ENCODE measurements at regions not wholly inside any gene's neighbourhood (a gene's known extent, or its start where the extent isn't known, plus 50 kb on each side); places are given as distances from the start of the nearest gene placed in this dataset.

DNA sequence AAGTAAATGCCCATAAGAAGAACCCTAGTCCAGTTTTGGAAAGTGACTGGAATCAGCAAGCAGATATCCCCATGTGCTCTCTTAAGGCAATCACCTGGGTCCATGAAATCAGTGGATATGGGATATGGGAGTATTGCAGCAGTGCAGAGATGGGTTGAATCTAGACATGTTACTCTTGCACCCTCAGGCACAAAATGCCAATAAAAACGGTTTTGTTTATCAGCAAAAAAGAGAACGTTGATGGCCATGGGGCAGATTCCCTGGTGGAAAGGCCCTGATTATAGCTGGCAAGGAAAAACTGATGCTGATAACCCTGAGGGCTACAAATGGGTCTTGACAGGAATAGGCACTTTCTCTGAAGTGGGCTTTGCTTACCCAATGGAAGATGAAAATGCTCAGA is 380.2 kb upstream of the SEMA6D start:
- ATAC-seq (ENCODE audit: poor library complexity) (no peak), DNase-seq (no peak)
- no peaks in the 10 kb centered on the region for H3K4me1 ChIP-seq (ENCODE audit: insufficient read depth, low read length)
- intact Hi-C loops (cut with DNase I, micrococcal nuclease) = no loop called here
- no peaks in the 10 kb centered on the region for H3K36me3 Mint-ChIP-seq (ENCODE audit: low read depth)
- no peak overlapping the region for H3K27ac Mint-ChIP-seq
- CTCF ChIA-PET = no interaction called here
- no peak overlapping the region for H3K4me3 Mint-ChIP-seq
- H3K27me3 Mint-ChIP-seq = no peaks in the 10 kb centered on the region
- TF ChIP-seq, protein P1, sequence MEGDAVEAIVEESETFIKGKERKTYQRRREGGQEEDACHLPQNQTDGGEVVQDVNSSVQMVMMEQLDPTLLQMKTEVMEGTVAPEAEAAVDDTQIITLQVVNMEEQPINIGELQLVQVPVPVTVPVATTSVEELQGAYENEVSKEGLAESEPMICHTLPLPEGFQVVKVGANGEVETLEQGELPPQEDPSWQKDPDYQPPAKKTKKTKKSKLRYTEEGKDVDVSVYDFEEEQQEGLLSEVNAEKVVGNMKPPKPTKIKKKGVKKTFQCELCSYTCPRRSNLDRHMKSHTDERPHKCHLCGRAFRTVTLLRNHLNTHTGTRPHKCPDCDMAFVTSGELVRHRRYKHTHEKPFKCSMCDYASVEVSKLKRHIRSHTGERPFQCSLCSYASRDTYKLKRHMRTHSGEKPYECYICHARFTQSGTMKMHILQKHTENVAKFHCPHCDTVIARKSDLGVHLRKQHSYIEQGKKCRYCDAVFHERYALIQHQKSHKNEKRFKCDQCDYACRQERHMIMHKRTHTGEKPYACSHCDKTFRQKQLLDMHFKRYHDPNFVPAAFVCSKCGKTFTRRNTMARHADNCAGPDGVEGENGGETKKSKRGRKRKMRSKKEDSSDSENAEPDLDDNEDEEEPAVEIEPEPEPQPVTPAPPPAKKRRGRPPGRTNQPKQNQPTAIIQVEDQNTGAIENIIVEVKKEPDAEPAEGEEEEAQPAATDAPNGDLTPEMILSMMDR (IDR thresholded peaks at IDR 0.05) = no peak
- H3K27me3 ChIP-seq (ENCODE audit: control insufficient read depth in 1 of 2, insufficient read depth in 2 of 2, low read length in 2 of 2) = no peaks in the 10 kb centered on the region
- H3K4me3 ChIP-seq (ENCODE audit: low read length) = no peak overlapping the region
- POLR2A ChIA-PET = no interaction called here
- H3K4me1 Mint-ChIP-seq (ENCODE audit: low read depth) = no peaks in the 10 kb centered on the region
- no peak overlapping the region for H3K27ac ChIP-seq (ENCODE audit: low read depth in 1 of 2, low read length in 2 of 2)
- H3K36me3 ChIP-seq (ENCODE audit: insufficient read depth, low read length) = no peaks in the 10 kb centered on the region
- peaks cover 5% of the 10 kb centered on the region for H3K9me3 Mint-ChIP-seq
- H3K9me3 ChIP-seq (ENCODE audit: control insufficient read depth in 1 of 2, insufficient read depth in 1 of 2, low read length in 2 of 2) = no peaks in the 10 kb centered on the region

DNA sequence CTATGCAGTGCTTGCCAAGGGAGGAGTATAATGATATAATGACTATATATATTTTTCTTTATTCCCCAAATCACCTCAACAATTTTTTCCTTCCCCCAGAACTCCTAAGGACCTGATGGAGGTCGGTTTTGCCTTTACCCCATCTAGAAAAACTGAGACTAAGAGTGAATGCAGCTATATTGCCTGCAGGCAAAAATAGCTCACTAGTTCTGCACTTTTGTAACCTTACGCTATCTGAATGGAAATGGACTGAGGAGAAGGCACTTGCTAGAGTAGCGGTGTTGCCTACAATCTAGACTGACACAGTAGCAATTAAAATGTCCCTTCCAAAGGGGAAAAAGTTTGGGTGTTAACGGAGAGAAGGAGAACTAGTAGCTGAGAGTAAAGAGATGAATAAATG is 379.5 kb upstream of the SEMA6D start:
- Mint-ChIP-seq H3K9me3 (peaks cover 5% of the 10 kb centered on the region), H3K36me3 (ENCODE audit: low read depth) (no peaks in the 10 kb centered on the region), H3K4me1 (ENCODE audit: low read depth) (no peaks in the 10 kb centered on the region), H3K27ac (no peak overlapping the region), H3K4me3 (no peak overlapping the region), H3K27me3 (no peaks in the 10 kb centered on the region)
- POLR2A ChIA-PET = no interaction called here
- no peak overlapping the region for H3K27ac ChIP-seq (ENCODE audit: low read depth in 1 of 2, low read length in 2 of 2)
- no peaks in the 10 kb centered on the region for H3K9me3 ChIP-seq (ENCODE audit: control insufficient read depth in 1 of 2, insufficient read depth in 1 of 2, low read length in 2 of 2)
- TF ChIP-seq, protein P1 (IDR thresholded peaks at IDR 0.05) = no peak
- no peak overlapping the region for H3K4me3 ChIP-seq (ENCODE audit: low read length)
- no peaks in the 10 kb centered on the region for H3K27me3 ChIP-seq (ENCODE audit: control insufficient read depth in 1 of 2, insufficient read depth in 2 of 2, low read length in 2 of 2)
- CTCF ChIA-PET = no interaction called here
- ATAC-seq (ENCODE audit: poor library complexity) = no peak
- intact Hi-C loops (cut with DNase I, micrococcal nuclease) = no loop called here
- H3K4me1 ChIP-seq (ENCODE audit: insufficient read depth, low read length) = no peaks in the 10 kb centered on the region
- DNase-seq = no peak
- no peaks in the 10 kb centered on the region for H3K36me3 ChIP-seq (ENCODE audit: insufficient read depth, low read length)

DNA sequence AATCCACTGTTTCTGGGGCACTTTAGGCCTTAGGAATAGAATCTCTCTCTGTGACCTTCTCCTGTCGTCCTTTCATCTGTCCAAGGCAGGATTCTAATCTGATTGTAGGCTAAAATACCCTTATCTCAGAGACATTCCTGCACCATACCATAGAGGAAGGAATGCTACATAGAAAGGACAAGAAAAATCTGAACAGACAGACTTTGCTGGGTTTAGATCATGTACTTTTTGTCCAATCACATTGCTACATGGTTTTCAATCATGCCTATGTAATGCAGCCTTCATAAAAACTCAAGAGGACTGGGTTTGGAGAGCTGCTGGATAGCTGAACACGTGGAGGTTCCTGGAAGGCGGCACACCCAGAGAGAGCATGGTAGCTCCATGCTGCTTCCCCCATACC is 378.5 kb upstream of the SEMA6D start:
- no peaks in the 10 kb centered on the region for H3K27me3 ChIP-seq (ENCODE audit: control insufficient read depth in 1 of 2, insufficient read depth in 2 of 2, low read length in 2 of 2)
- DNase-seq = no peak
- Mint-ChIP-seq H3K27me3 (no peaks in the 10 kb centered on the region), H3K9me3 (peaks cover 5% of the 10 kb centered on the region), H3K27ac (no peak overlapping the region), H3K36me3 (ENCODE audit: low read depth) (no peaks in the 10 kb centered on the region), H3K4me1 (ENCODE audit: low read depth) (no peaks in the 10 kb centered on the region), H3K4me3 (no peak overlapping the region)
- intact Hi-C loops (cut with DNase I, micrococcal nuclease) = no loop called here
- H3K36me3 ChIP-seq (ENCODE audit: insufficient read depth, low read length) = no peaks in the 10 kb centered on the region
- TF ChIP-seq, protein P1 (IDR thresholded peaks at IDR 0.05) = no peak
- no peaks in the 10 kb centered on the region for H3K9me3 ChIP-seq (ENCODE audit: control insufficient read depth in 1 of 2, insufficient read depth in 1 of 2, low read length in 2 of 2)
- no peak for ATAC-seq (ENCODE audit: poor library complexity)
- no peak overlapping the region for H3K4me3 ChIP-seq (ENCODE audit: low read length)
- POLR2A ChIA-PET = no interaction called here
- no peaks in the 10 kb centered on the region for H3K4me1 ChIP-seq (ENCODE audit: insufficient read depth, low read length)
- CTCF ChIA-PET = no interaction called here
- H3K27ac ChIP-seq (ENCODE audit: low read depth in 1 of 2, low read length in 2 of 2) = no peak overlapping the region

All from CD4-positive, alpha-beta T cell (primary cell).